GM18511 (cell line): ENCODE measurements at regions not wholly inside any gene's neighbourhood (a gene's known extent, or its start where the extent isn't known, plus 50 kb on each side); places are given as distances from the start of the nearest gene placed in this dataset.
"Not testable (repeated sequence)": the region's sequence is repeated elsewhere in the genome, so short reads cannot be mapped to it uniquely, and the experiment has no call there.

Source experiments
- ATAC-seq: cut with Tn5 transposase; IDR thresholded peaks from one replicate; pipeline ENCODE4 v1.9.1; 2021; ENCODE audit warnings: mild to moderate bottlenecking, moderate library complexity; ENCODE audit not compliant: unreplicated experiment

DNA sequence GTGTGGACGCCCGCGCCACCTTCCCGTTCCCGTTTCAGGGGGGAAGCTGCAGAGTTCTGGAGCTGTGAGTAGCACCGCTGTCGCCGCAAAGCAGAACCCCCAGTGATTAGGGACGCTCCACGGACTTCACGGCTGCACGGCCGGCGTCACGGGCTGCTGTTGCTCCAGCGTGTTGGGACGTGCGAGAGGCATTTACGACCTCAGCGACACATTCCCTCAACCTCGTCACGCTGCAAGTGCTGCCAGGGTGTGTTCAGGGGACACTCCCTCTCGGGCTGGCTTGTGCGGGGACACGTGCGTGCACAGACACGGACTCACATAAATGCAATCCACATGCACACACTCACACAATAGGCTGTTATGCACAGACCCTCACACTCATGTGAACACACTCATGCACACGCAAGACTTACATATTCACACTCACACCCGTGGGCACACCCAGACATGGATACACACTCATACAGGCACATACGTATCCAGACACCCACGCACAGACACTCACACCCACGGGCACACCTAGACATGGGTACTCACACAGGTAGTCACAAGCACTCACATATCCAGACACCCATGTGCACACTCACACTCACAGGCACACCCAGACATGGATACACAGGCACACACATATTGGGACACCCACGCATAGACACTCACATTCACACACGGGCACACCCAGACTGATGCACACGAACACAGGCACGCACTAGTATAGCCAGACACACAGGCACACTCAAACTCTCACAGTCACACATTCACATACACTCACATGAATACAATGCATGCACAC lies 198.0 kb upstream of the ZNF469 start:
- ATAC-seq: not testable (repeated sequence)

GRCh38 chr16:88185406-88185805 lies 197.4 kb upstream of the ZNF469 start:
- not testable (repeated sequence) for ATAC-seq

GRCh38 chr16:88185976-88186888 lies 196.5 kb upstream of the ZNF469 start:
- not testable (repeated sequence) for ATAC-seq

DNA sequence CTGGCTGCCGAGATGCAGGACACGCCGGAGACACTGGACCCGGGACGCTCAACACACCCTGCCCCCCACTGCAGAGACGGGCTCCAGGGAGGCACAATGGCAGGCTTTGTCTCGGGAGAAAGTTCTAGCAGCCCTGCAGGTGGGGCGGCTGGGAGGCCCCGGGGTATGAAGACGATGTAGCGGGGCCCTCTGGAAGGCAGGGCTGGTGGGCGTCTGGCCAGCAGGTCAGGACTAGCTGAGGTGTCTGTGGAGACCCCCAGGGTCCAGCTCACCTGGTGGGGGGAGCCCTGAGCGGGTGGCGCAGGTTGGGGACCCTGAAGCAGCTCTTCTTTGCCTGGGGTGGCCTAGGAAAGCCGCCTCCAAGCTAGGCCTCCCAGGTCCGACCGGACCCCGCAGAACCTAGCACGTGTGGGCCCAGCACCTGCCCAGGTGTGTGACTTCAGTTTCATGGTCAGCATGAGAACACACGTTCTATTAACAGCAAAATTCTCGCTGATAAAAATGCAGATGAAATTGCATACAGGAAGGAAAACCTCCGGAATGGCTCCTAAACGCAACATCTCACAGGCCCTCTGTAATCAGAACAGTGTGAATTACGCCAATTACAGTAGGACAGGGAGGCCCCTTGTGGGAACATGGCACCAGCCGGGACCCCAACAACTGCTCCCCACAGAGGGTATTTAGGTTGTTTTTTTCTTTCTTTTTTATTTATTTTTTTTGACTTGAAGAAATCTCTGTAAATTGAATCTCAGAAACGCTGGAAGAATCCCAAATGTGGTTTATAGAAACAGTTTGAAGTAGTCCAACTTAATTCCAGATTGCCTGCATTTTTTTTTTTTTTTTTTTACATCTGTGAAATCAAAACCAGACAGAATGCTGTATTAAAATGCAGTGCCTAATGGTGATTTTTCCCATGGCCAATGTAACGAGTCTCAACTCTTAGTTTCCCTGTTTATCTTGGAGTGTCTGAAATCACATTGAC lies 195.6 kb upstream of the ZNF469 start:
- ATAC-seq: not testable (repeated sequence)

- not testable (repeated sequence) for ATAC-seq
Observed at GRCh38 chr16:88188171-88188895, 194.4 kb upstream of the ZNF469 start.

- not testable (repeated sequence) for ATAC-seq
Observed at GRCh38 chr16:88190592-88191095, 192.1 kb upstream of the ZNF469 start.

GRCh38 chr16:88191168-88191567 lies 191.6 kb upstream of the ZNF469 start:
- ATAC-seq: not testable (repeated sequence)

DNA sequence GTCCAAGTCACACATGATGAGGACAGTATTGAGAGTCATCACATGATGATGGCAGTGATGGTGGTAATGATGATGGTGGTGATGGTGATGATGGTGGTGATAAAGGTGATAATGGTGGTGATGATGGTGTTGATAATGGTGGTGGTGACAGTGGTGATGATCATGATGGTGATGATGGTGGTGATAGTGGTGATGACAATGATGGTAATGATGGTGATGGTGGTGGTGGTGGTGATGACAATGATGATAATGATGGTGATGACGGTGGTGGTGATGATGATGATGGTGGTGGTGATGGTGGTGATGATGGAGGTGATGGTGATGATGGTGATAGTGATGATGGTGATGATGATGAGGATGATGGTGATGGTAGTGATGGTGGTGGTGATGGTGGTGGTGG lies 190.2 kb upstream of the ZNF469 start:
- no peak for ATAC-seq

DNA sequence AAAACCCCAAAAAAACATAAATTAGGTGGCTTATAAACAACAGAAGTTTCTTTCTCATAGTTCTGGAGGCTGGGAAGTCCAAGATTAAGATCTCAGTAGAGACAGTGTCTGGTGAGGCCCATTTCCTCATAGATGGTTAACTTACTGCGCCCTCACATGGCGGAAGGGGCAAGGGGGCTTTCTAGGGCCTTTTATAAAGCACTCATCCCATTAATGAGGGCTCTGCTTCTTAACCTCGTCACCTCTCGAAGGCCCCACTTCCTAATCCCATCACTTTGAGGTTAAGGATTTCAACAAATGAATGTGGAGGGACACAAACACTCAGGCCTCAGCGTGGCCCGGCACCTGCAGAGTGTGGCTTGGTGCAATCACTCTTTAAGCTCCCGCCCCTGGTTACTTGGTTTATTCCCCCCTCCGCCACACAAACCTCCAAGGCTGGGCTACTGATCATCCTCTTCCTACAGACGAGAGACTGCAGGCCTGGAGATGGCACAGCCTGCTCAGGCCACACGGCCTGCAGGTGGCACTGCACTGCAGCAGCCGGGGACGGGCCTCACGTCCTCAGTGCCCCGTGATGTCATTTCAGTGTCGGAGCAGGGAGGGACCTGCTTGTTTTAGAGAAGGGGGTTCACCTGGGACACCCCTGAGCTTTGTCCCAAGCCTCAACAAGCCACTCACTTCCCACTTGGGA lies 188.9 kb upstream of the ZNF469 start:
- not testable (repeated sequence) for ATAC-seq

GRCh38 chr16:88194397-88195268 lies 188.1 kb upstream of the ZNF469 start:
- no peak for ATAC-seq

GRCh38 chr16:88195269-88195705 lies 187.5 kb upstream of the ZNF469 start:
- no peak for ATAC-seq

DNA sequence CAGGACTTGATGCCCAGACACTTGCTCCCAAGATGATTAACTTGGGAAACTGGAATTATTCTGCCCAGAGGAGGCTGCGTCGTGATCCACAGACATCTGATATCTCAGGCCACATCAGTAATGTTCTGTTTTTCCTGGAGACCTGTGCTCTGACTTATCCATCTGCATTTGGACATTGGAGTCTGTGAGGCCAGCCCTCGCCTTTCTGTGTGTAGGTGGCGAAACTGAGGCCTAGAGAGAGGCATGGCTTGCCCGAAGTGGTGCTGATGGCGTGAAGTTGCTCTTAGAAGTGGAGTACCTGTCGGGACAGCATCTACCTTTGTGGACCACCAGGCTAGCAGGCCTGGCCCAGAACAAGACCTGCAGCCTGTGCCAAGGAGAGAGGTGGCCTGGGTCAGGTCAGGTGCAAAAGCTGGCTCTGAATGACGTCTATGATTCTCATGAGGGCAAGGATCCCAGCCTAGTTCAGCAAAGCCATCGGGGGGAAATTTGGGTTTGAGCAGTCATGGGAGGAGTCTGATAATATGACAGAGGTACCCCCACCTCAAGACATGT lies 186.8 kb upstream of the ZNF469 start:
- no peak for ATAC-seq

GRCh38 chr16:88196471-88197400 lies 186.0 kb upstream of the ZNF469 start:
- no peak for ATAC-seq

GRCh38 chr16:88197481-88198456 lies 185.0 kb upstream of the ZNF469 start:
- ATAC-seq: no peak

- ATAC-seq: not testable (repeated sequence)
Observed at GRCh38 chr16:88198457-88199295, 184.1 kb upstream of the ZNF469 start.
